Stimulated activated CD8-positive, alpha-beta memory T cell treated with anti-CD3 and anti-CD28 coated beads, Interleukin-12 subunit alpha, Interleukin-12 subunit beta, amount 100 ng/mL, for 24 hours (primary cell): ENCODE measurements at regions not wholly inside any gene's neighbourhood (a gene's known extent, or its start where the extent isn't known, plus 50 kb on each side); places are given as distances from the start of the nearest gene placed in this dataset.

Experiments used
- DNase-seq: peaks from one replicate; pipeline ENCODE4 v3.0.0-alpha.2; 2020; ENCODE audit errors: extremely low read depth

GRCh38 chr7:21218155-21218554, 209.7 kb upstream of the SP4 start:
- DNase-seq: no peak

DNA sequence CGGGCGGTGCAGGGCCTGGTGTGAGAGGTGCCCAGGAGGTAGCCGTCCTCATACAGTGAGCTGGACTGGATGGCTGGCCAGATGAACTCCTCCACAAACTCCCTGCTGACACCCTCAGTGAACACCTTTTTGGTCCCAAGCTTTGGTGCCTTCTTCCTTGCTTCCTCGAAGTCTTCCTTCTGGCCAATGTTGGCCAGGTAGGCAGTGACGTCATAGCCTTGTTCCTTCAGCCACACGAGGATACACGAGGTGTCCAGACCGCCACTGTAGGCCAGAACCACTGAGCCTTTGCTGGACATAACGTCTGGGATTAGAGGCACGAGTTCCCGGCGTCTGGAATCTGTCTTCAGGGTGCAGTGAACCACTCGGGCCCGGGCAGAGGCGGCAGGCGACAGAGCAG, 206.8 kb upstream of the SP4 start:
- no peak for DNase-seq

DNA sequence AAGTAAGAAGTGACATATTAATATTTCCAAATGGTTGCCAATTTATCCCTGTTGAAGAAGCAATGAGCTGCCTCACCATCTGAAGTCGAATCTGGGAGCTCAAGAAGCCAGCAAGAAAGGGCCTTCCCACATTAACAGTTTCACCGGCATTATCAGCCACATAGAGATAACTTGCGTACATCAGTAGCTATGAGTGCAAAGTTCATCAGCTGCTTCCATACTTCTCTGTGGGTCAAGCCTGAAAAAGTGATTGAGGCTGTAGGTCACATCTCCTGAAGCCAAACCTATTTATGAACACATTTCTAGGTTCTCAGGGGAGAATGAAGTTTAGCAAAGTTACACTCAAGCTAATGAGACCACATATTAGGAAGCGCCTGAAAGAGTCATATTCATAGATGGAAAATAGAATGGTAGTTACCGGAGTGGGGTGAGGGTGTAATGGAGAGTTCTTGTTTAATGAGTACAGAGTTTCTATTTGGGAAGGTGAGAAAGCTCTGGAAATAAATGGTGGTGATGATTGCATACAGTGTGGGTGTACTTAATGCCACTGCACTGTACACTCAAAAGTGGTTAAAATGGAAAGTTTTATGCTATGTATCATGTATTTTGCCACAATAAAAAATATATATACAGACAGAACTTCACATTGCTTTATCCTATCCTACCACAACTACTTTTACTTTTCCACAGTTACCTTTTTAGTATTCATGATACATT, 189.3 kb upstream of the SP4 start:
- no peak for DNase-seq

DNA sequence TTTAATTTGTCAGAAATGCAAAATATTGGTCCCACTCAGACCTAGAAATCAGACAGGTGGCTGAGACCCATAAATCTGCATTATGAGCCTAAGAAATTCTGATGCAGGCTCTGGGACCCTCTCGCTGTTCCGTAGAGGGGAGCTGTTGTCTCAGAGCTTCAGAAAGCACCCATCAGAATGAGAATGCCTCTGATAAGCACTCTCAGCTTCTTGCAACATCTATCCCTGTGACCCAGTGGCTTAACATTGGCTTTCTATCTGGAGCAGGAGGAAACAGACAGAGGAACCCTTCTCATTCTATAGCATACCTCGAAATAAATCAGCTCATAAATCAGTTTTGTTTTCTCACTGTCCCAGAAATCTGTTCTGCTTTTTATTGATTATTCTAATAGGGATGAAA, 184.6 kb upstream of the SP4 start:
- no peak for DNase-seq

- no peak for DNase-seq
Measured at GRCh38 chr7:21251151-21251800, 176.6 kb upstream of the SP4 start.

- DNase-seq: no peak
Measured at GRCh38 chr7:21253740-21254687, 173.9 kb upstream of the SP4 start.

DNA sequence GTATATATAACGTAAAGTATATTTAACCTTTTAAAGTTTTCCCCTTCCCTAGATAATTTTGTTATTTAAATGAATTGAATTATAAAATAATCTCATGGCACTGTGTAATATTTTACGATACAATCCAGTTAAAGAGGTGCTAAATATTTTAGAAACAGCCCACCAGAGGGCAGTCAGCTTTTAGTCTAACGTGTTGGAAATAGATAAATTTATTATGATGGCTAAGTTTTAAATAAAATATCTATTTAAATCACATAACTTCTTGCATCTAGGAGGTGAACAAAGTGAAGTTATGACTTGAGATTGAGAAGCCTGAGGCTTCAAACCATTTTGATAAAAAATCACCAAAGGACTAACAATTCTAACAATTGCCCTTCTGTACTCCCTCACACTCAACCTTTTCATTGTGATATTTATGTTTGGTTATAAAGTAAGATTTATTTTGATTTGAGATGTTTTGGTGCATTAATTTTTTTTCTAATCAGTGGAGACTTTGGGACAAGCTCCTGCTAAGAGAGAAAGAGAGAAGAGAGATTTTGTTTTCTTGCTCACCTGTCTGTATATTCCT, 171.5 kb upstream of the SP4 start:
- DNase-seq: no peak

- DNase-seq: no peak
Measured at GRCh38 chr7:21260939-21261338, 166.9 kb upstream of the SP4 start.

DNA sequence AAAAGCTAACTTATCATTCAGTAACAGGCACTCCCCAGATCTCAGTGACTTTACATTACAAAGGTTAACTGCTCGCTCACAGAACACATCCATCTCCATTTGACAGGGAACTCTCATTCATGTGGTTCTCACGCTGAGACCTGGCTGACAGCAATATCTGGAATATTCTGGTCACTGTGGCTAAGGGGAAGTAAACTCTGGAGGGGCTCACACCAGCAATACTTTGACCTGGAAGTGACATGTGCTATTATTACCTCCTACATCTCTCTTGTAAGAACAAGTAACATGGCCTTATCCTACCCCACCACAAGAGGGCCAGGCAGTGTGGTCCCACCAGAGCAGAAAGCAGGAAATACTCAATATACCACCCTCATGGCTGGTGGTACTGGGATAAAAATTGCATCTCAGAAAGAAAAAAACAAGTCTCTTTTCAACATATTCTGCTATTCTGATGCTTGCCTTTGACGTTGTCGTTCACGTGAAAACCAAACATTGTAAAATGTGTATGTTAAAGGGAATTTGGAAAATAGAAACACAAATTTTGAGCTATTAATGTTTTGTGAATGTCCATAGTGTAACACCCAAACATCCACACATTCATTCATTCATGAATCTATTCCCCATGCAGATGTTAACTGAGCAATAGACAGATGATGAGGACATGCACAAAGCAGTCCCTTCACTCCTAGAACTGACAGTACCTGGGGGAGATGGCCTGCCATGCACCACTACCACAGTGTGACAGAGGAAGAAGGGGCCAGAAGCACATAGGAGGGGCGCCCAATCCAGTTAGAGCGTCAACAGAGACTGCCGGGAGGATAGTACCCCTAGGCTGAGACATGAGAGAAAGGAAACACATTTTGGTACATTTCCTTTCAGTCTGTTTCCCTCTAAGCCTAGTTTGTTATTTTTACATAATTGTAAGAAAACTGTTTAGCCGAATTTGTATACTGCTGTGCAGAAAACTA, 166.0 kb upstream of the SP4 start:
- peak; percentile 5 for DNase-seq

- DNase-seq: no peak
Measured at GRCh38 chr7:21269021-21269420, 158.9 kb upstream of the SP4 start.

GRCh38 chr7:21276471-21277035, 151.3 kb upstream of the SP4 start:
- no peak for DNase-seq

- DNase-seq: no peak
Measured at GRCh38 chr7:21278944-21279343, 148.9 kb upstream of the SP4 start.

GRCh38 chr7:21281193-21281592, 146.7 kb upstream of the SP4 start:
- DNase-seq: no peak

- DNase-seq: no peak
Measured at GRCh38 chr7:21293771-21294170, 134.1 kb upstream of the SP4 start.

DNA sequence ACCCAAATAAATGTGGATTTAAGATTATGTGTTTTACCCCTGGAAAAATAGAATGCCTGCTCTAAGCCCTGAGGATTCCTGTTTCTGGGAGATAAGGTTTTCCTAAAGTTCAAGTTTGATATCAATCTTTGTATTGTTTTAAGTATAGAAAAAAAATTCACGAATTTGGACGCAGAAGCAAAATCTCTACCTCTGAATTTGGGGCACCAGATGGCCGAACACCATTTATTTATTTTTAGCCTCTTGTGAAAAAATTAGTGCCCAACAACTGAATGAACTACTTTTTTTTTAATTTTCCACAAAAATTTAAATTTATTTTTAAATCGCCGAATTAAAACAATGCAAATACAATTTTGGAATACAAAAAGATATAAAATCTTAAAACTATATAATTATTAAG, 128.1 kb upstream of the SP4 start:
- no peak for DNase-seq

DNA sequence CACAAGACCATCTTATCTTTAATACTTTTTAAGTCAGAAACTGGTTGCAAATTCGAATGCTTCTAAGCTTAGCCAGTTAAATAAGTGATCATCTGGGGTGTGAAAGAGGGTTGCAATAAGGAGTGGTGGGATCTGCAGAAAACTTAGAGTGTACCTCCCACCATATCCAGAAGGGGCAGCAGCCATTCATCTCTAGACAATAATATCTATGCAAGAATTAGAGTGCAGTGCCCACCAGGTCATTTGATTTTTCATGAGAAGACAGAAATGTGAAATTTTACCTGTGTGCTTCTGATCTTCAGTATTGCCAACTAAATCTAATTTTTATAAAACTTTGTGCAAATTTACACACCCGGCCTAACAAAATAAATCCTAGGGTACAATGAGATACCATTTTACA, 127.2 kb upstream of the SP4 start:
- DNase-seq: no peak

- DNase-seq: no peak
Measured at GRCh38 chr7:21304808-21305375, 123.0 kb upstream of the SP4 start.

DNA sequence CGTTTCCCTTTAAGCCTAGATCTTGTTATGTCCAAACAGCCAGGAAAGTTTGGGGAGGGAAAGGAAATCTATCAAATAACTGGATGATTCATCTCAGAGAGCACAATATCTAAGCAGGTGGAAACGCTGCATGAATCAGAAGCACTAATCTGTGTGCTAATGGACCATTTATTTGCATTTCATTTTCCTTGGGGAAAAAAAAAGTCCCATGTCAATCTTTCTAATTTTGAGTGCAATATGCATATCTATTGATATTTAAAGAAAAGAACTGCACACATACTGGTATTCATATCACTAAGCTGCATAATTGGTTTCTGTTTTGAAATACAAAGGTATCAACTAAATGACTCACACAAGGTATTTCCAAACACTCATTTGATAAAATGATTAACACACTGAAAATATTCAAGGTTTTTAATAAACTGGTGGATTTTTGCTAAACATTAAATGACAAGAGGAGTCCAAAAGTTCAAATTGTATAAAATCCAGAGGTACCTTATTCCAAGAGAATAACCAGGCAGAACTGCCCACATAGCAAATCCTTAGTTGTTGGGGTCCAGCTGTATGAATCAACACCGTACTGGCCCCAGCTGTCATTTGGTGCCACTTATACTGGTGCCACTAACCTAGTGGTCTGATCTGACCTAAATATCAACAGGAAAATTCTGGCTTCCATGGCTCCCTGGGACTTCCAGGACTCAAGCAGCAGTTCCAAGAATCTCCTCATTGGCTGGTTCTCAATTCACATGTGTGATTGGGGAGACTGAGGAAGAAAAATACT, 122.2 kb upstream of the SP4 start:
- no peak for DNase-seq

DNA sequence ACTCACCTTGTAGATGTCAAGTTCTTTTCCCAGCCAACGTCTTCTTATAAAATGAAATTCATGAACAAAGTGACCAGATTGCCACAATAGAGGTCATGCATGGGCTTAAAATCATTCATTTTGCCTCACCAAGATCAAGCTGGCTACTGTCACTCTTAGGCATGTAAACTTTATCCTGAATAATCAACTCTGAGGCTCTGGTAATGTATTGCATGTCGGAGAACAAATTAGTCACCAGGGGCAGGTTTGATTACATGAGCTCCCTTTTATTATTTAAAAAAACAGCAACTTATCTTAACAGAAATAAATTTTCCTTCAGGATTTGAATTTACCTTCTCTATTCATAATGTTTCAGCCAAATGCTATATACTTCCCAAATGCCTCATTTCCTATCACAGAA, 112.9 kb upstream of the SP4 start:
- DNase-seq: no peak
